IMR-90 (cell line): ENCODE measurements at regions not wholly inside any gene's neighbourhood (a gene's known extent, or its start where the extent isn't known, plus 50 kb on each side); places are given as distances from the start of the nearest gene placed in this dataset.

Source experiments
- CHD1 ChIP-seq: IDR thresholded peaks from 2 replicates; pipeline ENCODE4 v1.6.1; 2012; ENCODE audit warnings: low read depth, low read length, improper control_type of control experiment
- CTCF ChIP-seq: conservative IDR thresholded peaks from 2 replicates; pipeline ENCODE4 v1.5.1; 2012; ENCODE audit warnings: mild to moderate bottlenecking, low read depth, low read length, improper control_type of control experiment
- POLR2A ChIP-seq: IDR thresholded peaks from 2 replicates; pipeline ENCODE4 v1.6.1; 2012; ENCODE audit warnings: mild to moderate bottlenecking, low read depth, low read length

- TF ChIP-seq POLR2A (no peak), CTCF (no peak), CHD1 (no peak)
Measured at GRCh38 chr2:192604295-192604694, 409.6 kb upstream of the TMEFF2 start.
